Right lobe of liver (tissue), 6 donors: ENCODE measurements at regions not wholly inside any gene's neighbourhood (a gene's known extent, or its start where the extent isn't known, plus 50 kb on each side); places are given as distances from the start of the nearest gene placed in this dataset.
A peak's percentile ranks its signal among the peaks of the same experiment; 100 is the strongest.

Source experiments
- ATAC-seq, 4 donors: fragments of 200-7000 bp; cut with Tn5 transposase; one replicate each; pipeline ENCODE4 v1.9.1; 2020; ENCODE audit warnings: mild to moderate bottlenecking in 4 of 4, moderate library complexity in 4 of 4
- DNase-seq, 3 donors: peaks; one replicate each; pipeline ENCODE4 v3.0.0-alpha.2; 2020
- H3K27ac ChIP-seq, 3 donors: fragments of 200-600 bp; one replicate each; pipeline ENCODE4 v1.8.0; 2022
- H3K27me3 ChIP-seq, 2 donors: fragments of 200-600 bp; one replicate each; pipeline ENCODE4 v1.8.0; 2022
- H3K36me3 ChIP-seq, 4 donors: fragments of 200-600 bp; sonication (generic) in 1 of 4; one replicate each; pipeline versions ENCODE4 v1.5.1 to v1.8.0; 2017 to 2022; ENCODE audit warnings: control low read depth in 1 of 4
- H3K4me1 ChIP-seq, 4 donors: fragments of 200-600 bp; sonication (generic) in 1 of 4; one replicate each; pipeline versions ENCODE4 v1.5.1 to v1.8.0; 2017 to 2022; ENCODE audit warnings: control low read depth in 1 of 4
- H3K4me3 ChIP-seq, 3 donors: fragments of 200-600 bp; one replicate each; pipeline ENCODE4 v1.8.0; 2022
- H3K9me3 ChIP-seq, 4 donors: fragments of 200-600 bp; sonication (generic) in 1 of 4; one replicate each; pipeline versions ENCODE4 v1.5.1 to v1.8.0; 2017 to 2022; ENCODE audit warnings: control low read depth in 1 of 4
- CTCF ChIP-seq, 4 donors: fragments of 200-600 bp in 3 of 4; fragments of 450-650 bp in 1 of 4; IDR thresholded peaks; one replicate each; pipeline versions ENCODE4 v1.5.1 to v1.8.0; 2016 to 2022; ENCODE audit warnings: antibody characterized with exemption in 4 of 4, mild to moderate bottlenecking in 2 of 4
- POLR2A ChIP-seq: fragments of 450-650 bp; IDR thresholded peaks from one replicate; pipeline ENCODE4 v1.6.1; 2017; ENCODE audit warnings: antibody characterized with exemption, mild to moderate bottlenecking
- WGBS: methylation state at CpG from one replicate; pipeline ENCODE4 v1.1.6; 2018; ENCODE audit warnings: low coverage, low lambda C conversion rate; ENCODE audit not compliant: insufficient coverage; ENCODE audit errors: missing lambda C conversion rate; 5-methylcytosine and 5-hydroxymethylcytosine counted together
- intact Hi-C, 2 donors: fragments of 100-400 bp; cut with DNase I; formaldehyde crosslinking; loops; one replicate each; pipeline versions ENCODE4 v1.11.2 to v1.14.1; 2022
- donor health status: DM: no; HTN: yes; CAD: no.
- donor health status: DM: no; HTN: no; CAD: no.
- donor health status: DM: no; HTN: no; CAD: no.
- donor health status: DM: no; HTN: yes; CAD: no.
- donor health status: DM: no; HTN: yes; CAD: no.

GRCh38 chrX:43552156-43552555 is 103.9 kb upstream of the MAOA start:
- ATAC-seq (peak in 2 of 4 donors; percentile 45 to 69), DNase-seq (no peak)
- Histone ChIP-seq H3K9me3 (no peaks in the 10 kb centered on the region), H3K4me3 (no peak overlapping the region), H3K27ac (no peak overlapping the region), H3K36me3 (no peaks in the 10 kb centered on the region), H3K27me3 (peaks cover 0 to 4% of the 10 kb centered on the region in 2 donors), H3K4me1 (peaks cover 0 to 5% (median 0%) of the 10 kb centered on the region in 4 donors)
- WGBS, result 10% methylated on average over 2 of the region's 2 CpGs
- intact Hi-C loops, result loop anchor here in 1 of 2 donors (10.0 kb wide), 1 partner anchor 203 kb away; no protein-coding TSS in a partner anchor
- TF ChIP-seq POLR2A (no peak), CTCF (IDR thresholded peaks at IDR 0.05) (no peak)

GRCh38 chrX:43552703-43553102 is 103.4 kb upstream of the MAOA start:
- Histone ChIP-seq H3K36me3 (no peaks in the 10 kb centered on the region), H3K27me3 (peaks cover 0 to 4% of the 10 kb centered on the region in 2 donors), H3K9me3 (no peaks in the 10 kb centered on the region), H3K4me1 (peaks cover 0 to 5% (median 0%) of the 10 kb centered on the region in 4 donors), H3K27ac (no peak overlapping the region), H3K4me3 (no peak overlapping the region)
- no peak for TF ChIP-seq POLR2A
- TF ChIP-seq CTCF (IDR thresholded peaks at IDR 0.05), result no peak
- intact Hi-C loops, result loop anchor here in 1 of 2 donors (10.0 kb wide), 1 partner anchor 202 kb away; no protein-coding TSS in a partner anchor
- WGBS, result 81% methylated on average over 4 of the region's 4 CpGs
- DNase-seq, result no peak
- no peak for ATAC-seq

- H3K27ac ChIP-seq, result no peak overlapping the region
- H3K4me1 ChIP-seq, result peaks cover 0 to 5% (median 0%) of the 10 kb centered on the region in 4 donors
- no peak for ATAC-seq
- 55% methylated on average over 3 of the region's 5 CpGs for WGBS
- H3K27me3 ChIP-seq, result peaks cover 0 to 1% of the 10 kb centered on the region in 2 donors
- no peaks in the 10 kb centered on the region for H3K9me3 ChIP-seq
- no peak for TF ChIP-seq POLR2A
- no peak for TF ChIP-seq CTCF (IDR thresholded peaks at IDR 0.05)
- H3K36me3 ChIP-seq, result no peaks in the 10 kb centered on the region
- intact Hi-C loops, result loop anchor here in 1 of 2 donors (10.0 kb wide), 1 partner anchor 202 kb away; no protein-coding TSS in a partner anchor
- H3K4me3 ChIP-seq, result no peak overlapping the region
- no peak for DNase-seq
Measured at GRCh38 chrX:43553257-43553656, 102.8 kb upstream of the MAOA start.

GRCh38 chrX:43556207-43556606 is 99.9 kb upstream of the MAOA start:
- no peak for ATAC-seq

More at GRCh38 chrX:43556207-43556606, 99.9 kb upstream of the MAOA start:
- H3K4me3 ChIP-seq, result no peak overlapping the region
- no peak overlapping the region for H3K27ac ChIP-seq
- H3K36me3 ChIP-seq, result no peaks in the 10 kb centered on the region
- H3K4me1 ChIP-seq, result peaks cover 0 to 5% (median 0%) of the 10 kb centered on the region in 4 donors
- H3K9me3 ChIP-seq, result no peaks in the 10 kb centered on the region
- DNase-seq, result no peak
- H3K27me3 ChIP-seq, result no peaks in the 10 kb centered on the region
- intact Hi-C loops, result loop anchor here in 1 of 2 donors (10.0 kb wide), 1 partner anchor 199 kb away; no protein-coding TSS in a partner anchor
- 0% methylated on average over 1 of the region's 1 CpG for WGBS
- TF ChIP-seq POLR2A, result no peak
- no peak for TF ChIP-seq CTCF (IDR thresholded peaks at IDR 0.05)
